Skeletal muscle satellite cell (primary cell): ENCODE measurements at regions not wholly inside any gene's neighbourhood (a gene's known extent, or its start where the extent isn't known, plus 50 kb on each side); places are given as distances from the start of the nearest gene placed in this dataset.

Experiments
- H3K27me3 ChIP-seq: 2 replicates; pipeline ENCODE4 v1.7.0; 2013; ENCODE audit warnings: low read length; ENCODE audit not compliant: control insufficient read depth, insufficient read depth
- H3K36me3 ChIP-seq: 2 replicates; pipeline ENCODE4 v1.7.0; 2013; ENCODE audit warnings: mild to moderate bottlenecking, control low read depth, low read length; ENCODE audit not compliant: insufficient read depth
- H3K4me1 ChIP-seq: 2 replicates; pipeline ENCODE4 v1.7.0; 2013; ENCODE audit warnings: low read length; ENCODE audit not compliant: control insufficient read depth, insufficient read depth
- H3K4me2 ChIP-seq: 2 replicates; pipeline ENCODE4 v1.7.0; 2013; ENCODE audit warnings: mild to moderate bottlenecking, low read length
- H3K4me3 ChIP-seq: 2 replicates; pipeline ENCODE4 v1.7.0; 2013; ENCODE audit warnings: low read length
- H3K9ac ChIP-seq: 2 replicates; pipeline ENCODE4 v1.7.0; 2013; ENCODE audit warnings: mild to moderate bottlenecking, low read depth, low read length, moderate library complexity
- H3K9me3 ChIP-seq: replicated peaks from 2 replicates; pipeline ENCODE4 v1.7.0; 2013; ENCODE audit warnings: mild to moderate bottlenecking, control low read depth, low read length

- no peak overlapping the region for H3K4me3 ChIP-seq
- no peaks in the 10 kb centered on the region for H3K9me3 ChIP-seq
- no peak overlapping the region for H3K4me2 ChIP-seq
- no peaks in the 10 kb centered on the region for H3K4me1 ChIP-seq
- no peak overlapping the region for H3K9ac ChIP-seq
- H3K36me3 ChIP-seq: no peaks in the 10 kb centered on the region
- H3K27me3 ChIP-seq: peaks cover 72% of the 10 kb centered on the region
These were observed 146.5 kb downstream of the MRM1 start for GRCh38 chr17:36747861-36748260.

- Histone ChIP-seq H3K4me1 (no peaks in the 10 kb centered on the region), H3K36me3 (no peaks in the 10 kb centered on the region), H3K9me3 (no peaks in the 10 kb centered on the region), H3K4me2 (no peak overlapping the region), H3K27me3 (peaks cover 75% of the 10 kb centered on the region), H3K4me3 (no peak overlapping the region), H3K9ac (no peak overlapping the region)
These were observed 146.9 kb downstream of the MRM1 start for GRCh38 chr17:36748272-36748671.

- Histone ChIP-seq H3K4me1 (no peaks in the 10 kb centered on the region), H3K9me3 (no peaks in the 10 kb centered on the region), H3K9ac (no peak overlapping the region), H3K4me2 (no peak overlapping the region), H3K27me3 (peaks cover 70% of the 10 kb centered on the region), H3K36me3 (no peaks in the 10 kb centered on the region), H3K4me3 (no peak overlapping the region)
These were observed 148.1 kb downstream of the MRM1 start for GRCh38 chr17:36749493-36749892.

- Histone ChIP-seq H3K4me1 (no peaks in the 10 kb centered on the region), H3K27me3 (peaks cover 65% of the 10 kb centered on the region), H3K9ac (no peak overlapping the region), H3K4me2 (no peak overlapping the region), H3K36me3 (no peaks in the 10 kb centered on the region), H3K9me3 (no peaks in the 10 kb centered on the region), H3K4me3 (no peak overlapping the region)
These were observed 149.0 kb downstream of the MRM1 start for GRCh38 chr17:36750316-36750885.

GRCh38 chr17:36752096-36752888 is 150.9 kb downstream of the MRM1 start:
- Histone ChIP-seq H3K4me1 (no peaks in the 10 kb centered on the region), H3K36me3 (no peaks in the 10 kb centered on the region), H3K9ac (no peak overlapping the region), H3K27me3 (peaks cover 53% of the 10 kb centered on the region), H3K4me3 (no peak overlapping the region), H3K4me2 (no peak overlapping the region), H3K9me3 (no peaks in the 10 kb centered on the region)

GRCh38 chr17:36755586-36755985 is 154.2 kb downstream of the MRM1 start:
- Histone ChIP-seq H3K4me1 (no peaks in the 10 kb centered on the region), H3K27me3 (peaks cover 31% of the 10 kb centered on the region), H3K9ac (no peak overlapping the region), H3K4me3 (no peak overlapping the region), H3K36me3 (no peaks in the 10 kb centered on the region), H3K9me3 (no peaks in the 10 kb centered on the region), H3K4me2 (no peak overlapping the region)

GRCh38 chr17:36756695-36757094 is 155.3 kb downstream of the MRM1 start:
- Histone ChIP-seq H3K4me1 (no peaks in the 10 kb centered on the region), H3K36me3 (no peaks in the 10 kb centered on the region), H3K9ac (no peak overlapping the region), H3K4me3 (no peak overlapping the region), H3K27me3 (peaks cover 24% of the 10 kb centered on the region), H3K4me2 (no peak overlapping the region), H3K9me3 (no peaks in the 10 kb centered on the region)

- H3K36me3 ChIP-seq: no peaks in the 10 kb centered on the region
- no peaks in the 10 kb centered on the region for H3K4me1 ChIP-seq
- H3K9me3 ChIP-seq: no peaks in the 10 kb centered on the region
- H3K27me3 ChIP-seq: peaks cover 10% of the 10 kb centered on the region
- no peak overlapping the region for H3K9ac ChIP-seq
- H3K4me3 ChIP-seq: no peak overlapping the region
- no peak overlapping the region for H3K4me2 ChIP-seq
These were observed 159.0 kb downstream of the MRM1 start for GRCh38 chr17:36760425-36760824.

- no peak overlapping the region for H3K4me2 ChIP-seq
- H3K4me3 ChIP-seq: no peak overlapping the region
- H3K9me3 ChIP-seq: no peaks in the 10 kb centered on the region
- H3K27me3 ChIP-seq: peaks cover 19% of the 10 kb centered on the region
- no peaks in the 10 kb centered on the region for H3K36me3 ChIP-seq
- no peak overlapping the region for H3K9ac ChIP-seq
- no peaks in the 10 kb centered on the region for H3K4me1 ChIP-seq
These were observed 160.0 kb downstream of the MRM1 start for GRCh38 chr17:36761203-36761950.

GRCh38 chr17:36765436-36766043 is 164.2 kb downstream of the MRM1 start:
- Histone ChIP-seq H3K9me3 (no peaks in the 10 kb centered on the region), H3K4me1 (no peaks in the 10 kb centered on the region), H3K36me3 (no peaks in the 10 kb centered on the region), H3K9ac (no peak overlapping the region), H3K27me3 (peaks cover 46% of the 10 kb centered on the region), H3K4me3 (no peak overlapping the region), H3K4me2 (no peak overlapping the region)

GRCh38 chr17:36768394-36768793 is 167.0 kb downstream of the MRM1 start:
- Histone ChIP-seq H3K27me3 (peaks cover 60% of the 10 kb centered on the region), H3K4me2 (no peak overlapping the region), H3K4me1 (no peaks in the 10 kb centered on the region), H3K9me3 (no peaks in the 10 kb centered on the region), H3K36me3 (no peaks in the 10 kb centered on the region), H3K9ac (no peak overlapping the region), H3K4me3 (no peak overlapping the region)
